ENCODE measurements at regions not wholly inside any gene's neighbourhood (a gene's known extent, or its start where the extent isn't known, plus 50 kb on each side); places are given as distances from the start of the nearest gene placed in this dataset.
"Not testable (repeated sequence)": the region's sequence is repeated elsewhere in the genome, so short reads cannot be mapped to it uniquely, and the experiment has no call there.

GRCh38 chr1:76738355-76738754, 128.9 kb upstream of the ST6GALNAC5 start:
- POLR2A ChIA-PET (ENCODE audit: partially characterized antibody); H3K4me3 Mint-ChIP-seq; CTCF ChIA-PET (ENCODE audit: partially characterized antibody); H3K27me3 Mint-ChIP-seq; H3K27me3 ChIP-seq (ENCODE audit: insufficient read depth, low read length); H3K4me1 Mint-ChIP-seq; DNase-seq; intact Hi-C loops (cut with micrococcal nuclease); H3K27ac ChIP-seq (ENCODE audit: low read depth, low read length); H3K36me3 ChIP-seq (ENCODE audit: insufficient read depth, low read length); H3K36me3 Mint-ChIP-seq; H3K9me3 ChIP-seq (ENCODE audit: control insufficient read depth in 1 of 2, low read length in 2 of 2); H3K4me3 ChIP-seq (ENCODE audit: low read length in 2 of 2); H3K4me1 ChIP-seq (ENCODE audit: insufficient read depth, low read length); H3K27ac Mint-ChIP-seq: not testable (repeated sequence)
- peaks cover 0 to 15% (median 4%) of the 10 kb centered on the region in 8 donors for H3K9me3 Mint-ChIP-seq

GRCh38 chr1:76740956-76741355, 126.3 kb upstream of the ST6GALNAC5 start:
- H3K9me3 ChIP-seq (ENCODE audit: control insufficient read depth in 1 of 2, low read length in 2 of 2); DNase-seq; H3K36me3 Mint-ChIP-seq; intact Hi-C loops (cut with micrococcal nuclease); POLR2A ChIA-PET (ENCODE audit: partially characterized antibody); H3K27me3 Mint-ChIP-seq; H3K4me3 Mint-ChIP-seq; H3K27ac Mint-ChIP-seq; H3K4me1 ChIP-seq (ENCODE audit: insufficient read depth, low read length); CTCF ChIA-PET (ENCODE audit: partially characterized antibody); H3K4me3 ChIP-seq (ENCODE audit: low read length in 2 of 2); H3K27ac ChIP-seq (ENCODE audit: low read depth, low read length); H3K4me1 Mint-ChIP-seq; H3K36me3 ChIP-seq (ENCODE audit: insufficient read depth, low read length); H3K27me3 ChIP-seq (ENCODE audit: insufficient read depth, low read length): not testable (repeated sequence)
- H3K9me3 Mint-ChIP-seq = peaks cover 0 to 19% (median 10%) of the 10 kb centered on the region in 8 donors

GRCh38 chr1:76744989-76745388, 122.3 kb upstream of the ST6GALNAC5 start:
- Mint-ChIP-seq H3K27ac (no peak overlapping the region), H3K4me1 (no peaks in the 10 kb centered on the region), H3K36me3 (peaks cover 0 to 3% of the 10 kb centered on the region in 2 donors), H3K9me3 (peaks cover 3 to 20% (median 11%) of the 10 kb centered on the region in 8 donors), H3K27me3 (peaks cover 5% of the 10 kb centered on the region in 2 donors), H3K4me3 (no peak overlapping the region)
- no peak overlapping the region for H3K4me3 ChIP-seq (ENCODE audit: low read length in 2 of 2)
- intact Hi-C loops (cut with micrococcal nuclease) = no loop called here
- no peaks in the 10 kb centered on the region for H3K4me1 ChIP-seq (ENCODE audit: insufficient read depth, low read length)
- peaks cover 0 to 6% of the 10 kb centered on the region in 2 donors for H3K9me3 ChIP-seq (ENCODE audit: control insufficient read depth in 1 of 2, low read length in 2 of 2)
- H3K36me3 ChIP-seq (ENCODE audit: insufficient read depth, low read length) = no peaks in the 10 kb centered on the region
- POLR2A ChIA-PET (ENCODE audit: partially characterized antibody) = no interaction called here
- H3K27me3 ChIP-seq (ENCODE audit: insufficient read depth, low read length) = no peaks in the 10 kb centered on the region
- DNase-seq = no peak
- CTCF ChIA-PET (ENCODE audit: partially characterized antibody) = no interaction called here
- H3K27ac ChIP-seq (ENCODE audit: low read depth, low read length) = no peak overlapping the region

GRCh38 chr1:76746206-76746605, 121.1 kb upstream of the ST6GALNAC5 start:
- Mint-ChIP-seq H3K4me1 (no peaks in the 10 kb centered on the region), H3K9me3 (peaks cover 3 to 20% (median 11%) of the 10 kb centered on the region in 8 donors), H3K36me3 (peaks cover 0 to 3% of the 10 kb centered on the region in 2 donors), H3K27ac (no peak overlapping the region), H3K27me3 (peaks cover 5 to 7% of the 10 kb centered on the region in 2 donors), H3K4me3 (no peak overlapping the region)
- Histone ChIP-seq H3K9me3 (ENCODE audit: control insufficient read depth in 1 of 2, low read length in 2 of 2) (peaks cover 0 to 6% of the 10 kb centered on the region in 2 donors), H3K27ac (ENCODE audit: low read depth, low read length) (no peak overlapping the region), H3K4me3 (ENCODE audit: low read length in 2 of 2) (no peak overlapping the region), H3K27me3 (ENCODE audit: insufficient read depth, low read length) (no peaks in the 10 kb centered on the region), H3K36me3 (ENCODE audit: insufficient read depth, low read length) (no peaks in the 10 kb centered on the region), H3K4me1 (ENCODE audit: insufficient read depth, low read length) (no peaks in the 10 kb centered on the region)
- no peak for DNase-seq
- POLR2A ChIA-PET (ENCODE audit: partially characterized antibody) = no interaction called here
- intact Hi-C loops (cut with micrococcal nuclease) = no loop called here
- CTCF ChIA-PET (ENCODE audit: partially characterized antibody) = no interaction called here

GRCh38 chr1:76754730-76755129, 112.5 kb upstream of the ST6GALNAC5 start:
- Histone ChIP-seq H3K9me3 (ENCODE audit: control insufficient read depth in 1 of 2, low read length in 2 of 2) (no peaks in the 10 kb centered on the region), H3K4me1 (ENCODE audit: insufficient read depth, low read length) (no peaks in the 10 kb centered on the region), H3K27me3 (ENCODE audit: insufficient read depth, low read length) (no peaks in the 10 kb centered on the region), H3K4me3 (ENCODE audit: low read length in 2 of 2) (no peak overlapping the region), H3K36me3 (ENCODE audit: insufficient read depth, low read length) (no peaks in the 10 kb centered on the region), H3K27ac (ENCODE audit: low read depth, low read length) (no peak overlapping the region)
- H3K4me3 Mint-ChIP-seq = no peak overlapping the region
- peaks cover 5% of the 10 kb centered on the region in 2 donors for H3K27me3 Mint-ChIP-seq
- no peaks in the 10 kb centered on the region for H3K36me3 Mint-ChIP-seq
- ChIA-PET CTCF (ENCODE audit: partially characterized antibody) (no interaction called here), POLR2A (ENCODE audit: partially characterized antibody) (interaction anchor here (1.0 kb wide), 1 partner anchor 8 kb away, joined by 3 read pairs; no protein-coding TSS in a partner anchor)
- H3K4me1 Mint-ChIP-seq = no peaks in the 10 kb centered on the region
- no peak overlapping the region for H3K27ac Mint-ChIP-seq
- DNase-seq = no peak
- intact Hi-C loops (cut with micrococcal nuclease) = no loop called here
- peaks cover 0 to 3% (median 0%) of the 10 kb centered on the region in 8 donors for H3K9me3 Mint-ChIP-seq

- DNase-seq = no peak
- Histone ChIP-seq H3K4me3 (ENCODE audit: low read length in 2 of 2) (no peak overlapping the region), H3K4me1 (ENCODE audit: insufficient read depth, low read length) (no peaks in the 10 kb centered on the region), H3K27me3 (ENCODE audit: insufficient read depth, low read length) (no peaks in the 10 kb centered on the region), H3K36me3 (ENCODE audit: insufficient read depth, low read length) (no peaks in the 10 kb centered on the region), H3K9me3 (ENCODE audit: control insufficient read depth in 1 of 2, low read length in 2 of 2) (no peaks in the 10 kb centered on the region), H3K27ac (ENCODE audit: low read depth, low read length) (no peak overlapping the region)
- no peaks in the 10 kb centered on the region for H3K4me1 Mint-ChIP-seq
- ChIA-PET CTCF (ENCODE audit: partially characterized antibody) (no interaction called here), POLR2A (ENCODE audit: partially characterized antibody) (no interaction called here)
- no peak overlapping the region for H3K4me3 Mint-ChIP-seq
- H3K9me3 Mint-ChIP-seq = peaks cover 0 to 2% (median 0%) of the 10 kb centered on the region in 8 donors
- no peaks in the 10 kb centered on the region for H3K36me3 Mint-ChIP-seq
- H3K27me3 Mint-ChIP-seq = no peaks in the 10 kb centered on the region
- intact Hi-C loops (cut with micrococcal nuclease) = no loop called here
- no peak overlapping the region for H3K27ac Mint-ChIP-seq
These were observed 108.0 kb upstream of the ST6GALNAC5 start for GRCh38 chr1:76759171-76759860.

GRCh38 chr1:76759950-76760349, 107.3 kb upstream of the ST6GALNAC5 start:
- no peak overlapping the region for H3K27ac Mint-ChIP-seq
- Histone ChIP-seq H3K9me3 (ENCODE audit: control insufficient read depth in 1 of 2, low read length in 2 of 2) (no peaks in the 10 kb centered on the region), H3K36me3 (ENCODE audit: insufficient read depth, low read length) (no peaks in the 10 kb centered on the region), H3K27me3 (ENCODE audit: insufficient read depth, low read length) (no peaks in the 10 kb centered on the region), H3K4me3 (ENCODE audit: low read length in 2 of 2) (no peak overlapping the region), H3K4me1 (ENCODE audit: insufficient read depth, low read length) (no peaks in the 10 kb centered on the region), H3K27ac (ENCODE audit: low read depth, low read length) (no peak overlapping the region)
- ChIA-PET POLR2A (ENCODE audit: partially characterized antibody) (no interaction called here), CTCF (ENCODE audit: partially characterized antibody) (no interaction called here)
- peaks cover 0 to 1% of the 10 kb centered on the region in 2 donors for H3K27me3 Mint-ChIP-seq
- H3K9me3 Mint-ChIP-seq = peaks cover 0 to 2% (median 0%) of the 10 kb centered on the region in 8 donors
- no peaks in the 10 kb centered on the region for H3K4me1 Mint-ChIP-seq
- intact Hi-C loops (cut with micrococcal nuclease) = no loop called here
- no peaks in the 10 kb centered on the region for H3K36me3 Mint-ChIP-seq
- DNase-seq = no peak
- H3K4me3 Mint-ChIP-seq = no peak overlapping the region

All from CD4-positive, alpha-beta memory T cell (primary cell).